WTC11 (cell line): ENCODE measurements at regions not wholly inside any gene's neighbourhood (a gene's known extent, or its start where the extent isn't known, plus 50 kb on each side); places are given as distances from the start of the nearest gene placed in this dataset.

Source experiments
- ATAC-seq: fragments of 200-7000 bp; cut with Tn5 transposase; 2 replicates; pipeline ENCODE4 v1.10.0; 2021; ENCODE audit warnings: mild to moderate bottlenecking, moderate library complexity
- CTCF ChIA-PET: fragments of 300-600 bp; sonication (Branson Sonifier 250); formaldehyde crosslinking; loops from one replicate; lab custom pipeline; 2021; ENCODE audit warnings: antibody characterized with exemption; lab: Charles Lee
- POLR2A ChIA-PET: fragments of 350-600 bp; sonication (Branson Sonifier 250); formaldehyde crosslinking; loops from one replicate; lab custom pipeline; 2021; ENCODE audit warnings: antibody characterized with exemption; lab: Charles Lee
- DNase-seq: peaks from one replicate; pipeline ENCODE4 v3.0.0; 2021; ENCODE audit warnings: low spot score
- H3K27ac Mint-ChIP-seq: 2 replicates; pipeline ENCODE4 v1.8.0; 2021; ENCODE audit warnings: mixed read lengths
- H3K27me3 Mint-ChIP-seq: 2 replicates; pipeline ENCODE4 v1.8.0; 2021; ENCODE audit warnings: low read depth, mild to moderate bottlenecking, moderate library complexity, mixed read lengths
- H3K36me3 Mint-ChIP-seq: 2 replicates; pipeline ENCODE4 v1.8.0; 2021; ENCODE audit warnings: mixed read lengths
- H3K4me1 Mint-ChIP-seq: 2 replicates; pipeline ENCODE4 v1.8.0; 2022; ENCODE audit warnings: mixed read lengths
- H3K4me3 Mint-ChIP-seq: 2 replicates; pipeline ENCODE4 v1.8.0; 2021; ENCODE audit warnings: mild to moderate bottlenecking, moderate library complexity, mixed read lengths
- H3K9me3 Mint-ChIP-seq: 2 replicates; pipeline ENCODE4 v1.8.0; 2021; ENCODE audit warnings: mixed read lengths
- ARID4B ChIP-seq: sonication (generic); formaldehyde crosslinking; IDR thresholded peaks from 2 replicates; pipeline ENCODE4 v1.8.0; 2023; ENCODE audit warnings: missing genetic modification reagents, mild to moderate bottlenecking, borderline replicate concordance
- ATF3 ChIP-seq: sonication (generic); formaldehyde crosslinking; conservative IDR thresholded peaks from 2 replicates; pipeline ENCODE4 v1.8.1; 2022; ENCODE audit warnings: mild to moderate bottlenecking, missing genetic modification reagents
- ATF6 ChIP-seq: sonication (generic); formaldehyde crosslinking; IDR thresholded peaks from 2 replicates; pipeline ENCODE4 v1.8.1; 2023; ENCODE audit warnings: mild to moderate bottlenecking, missing genetic modification reagents
- CBFB ChIP-seq: sonication (generic); formaldehyde crosslinking; IDR thresholded peaks from 2 replicates; pipeline ENCODE4 v1.8.1; 2022; ENCODE audit warnings: mild to moderate bottlenecking, low read depth, missing genetic modification reagents
- CREB1 ChIP-seq: sonication (generic); formaldehyde crosslinking; IDR thresholded peaks from 2 replicates; pipeline ENCODE4 v1.8.0; 2023; ENCODE audit warnings: mild to moderate bottlenecking, missing genetic modification reagents
- E2F4 ChIP-seq: sonication (generic); formaldehyde crosslinking; IDR thresholded peaks from 2 replicates; pipeline ENCODE4 v1.8.1; 2022; ENCODE audit warnings: low read depth, mild to moderate bottlenecking, moderate library complexity, missing genetic modification reagents, borderline replicate concordance
- ELF4 ChIP-seq: sonication (generic); formaldehyde crosslinking; IDR thresholded peaks from 2 replicates; pipeline ENCODE4 v1.8.1; 2022; ENCODE audit warnings: low read depth, mild to moderate bottlenecking, moderate library complexity, missing genetic modification reagents
- ERG ChIP-seq: fragments of 250-450 bp; sonication (Bioruptor Pico); IDR thresholded peaks from 2 replicates; pipeline ENCODE4 v1.8.0; 2021; ENCODE audit warnings: mild to moderate bottlenecking
- ESRRA ChIP-seq: sonication (generic); formaldehyde crosslinking; IDR thresholded peaks from 2 replicates; pipeline ENCODE4 v1.8.1; 2022; ENCODE audit warnings: mild to moderate bottlenecking, missing genetic modification reagents, borderline replicate concordance
- ETV6 ChIP-seq: sonication (generic); formaldehyde crosslinking; IDR thresholded peaks from 2 replicates; pipeline ENCODE4 v1.8.1; 2022; ENCODE audit warnings: mild to moderate bottlenecking, missing genetic modification reagents
- FOXJ3 ChIP-seq: sonication (generic); formaldehyde crosslinking; IDR thresholded peaks from 2 replicates; pipeline ENCODE4 v1.9.0; 2021; ENCODE audit warnings: missing genetic modification reagents, mild to moderate bottlenecking, borderline replicate concordance
- FOXK1 ChIP-seq: sonication (generic); formaldehyde crosslinking; IDR thresholded peaks from 2 replicates; pipeline ENCODE4 v1.8.0; 2022; ENCODE audit warnings: mild to moderate bottlenecking, moderate library complexity, missing genetic modification reagents
- FOXP1 ChIP-seq: sonication (generic); formaldehyde crosslinking; IDR thresholded peaks from 2 replicates; pipeline ENCODE4 v1.8.0; 2022; ENCODE audit warnings: missing genetic modification reagents, mild to moderate bottlenecking, moderate library complexity, borderline replicate concordance
- GABPB1 ChIP-seq: sonication (generic); formaldehyde crosslinking; IDR thresholded peaks from 2 replicates; pipeline ENCODE4 v1.8.1; 2023; ENCODE audit warnings: mild to moderate bottlenecking, missing genetic modification reagents
- GTF2I ChIP-seq: fragments of 250-450 bp; sonication (Bioruptor Pico); conservative IDR thresholded peaks from 2 replicates; pipeline ENCODE4 v1.4.0; 2021; ENCODE audit warnings: mild to moderate bottlenecking
- HMGA2 ChIP-seq: fragments of 250-450 bp; sonication (Bioruptor Pico); IDR thresholded peaks from 2 replicates; pipeline ENCODE4 v1.4.0; 2021; ENCODE audit warnings: mild to moderate bottlenecking, moderate library complexity
- IRF2 ChIP-seq: sonication (generic); formaldehyde crosslinking; IDR thresholded peaks from 2 replicates; pipeline ENCODE4 v1.8.0; 2022; ENCODE audit warnings: low read depth, missing genetic modification reagents, borderline replicate concordance
- JUN ChIP-seq: sonication (generic); formaldehyde crosslinking; IDR thresholded peaks from 2 replicates; pipeline ENCODE4 v1.8.0; 2023; ENCODE audit warnings: mild to moderate bottlenecking, missing genetic modification reagents
- KAT7 ChIP-seq: sonication (generic); formaldehyde crosslinking; IDR thresholded peaks from 2 replicates; pipeline ENCODE4 v1.8.1; 2023; ENCODE audit warnings: missing genetic modification reagents, mild to moderate bottlenecking, borderline replicate concordance
- MAX ChIP-seq: sonication (generic); formaldehyde crosslinking; IDR thresholded peaks from 2 replicates; pipeline ENCODE4 v1.8.0; 2022; ENCODE audit warnings: mild to moderate bottlenecking, missing genetic modification reagents
- MLX ChIP-seq: sonication (generic); formaldehyde crosslinking; IDR thresholded peaks from 2 replicates; pipeline ENCODE4 v1.8.1; 2023; ENCODE audit warnings: mild to moderate bottlenecking, missing genetic modification reagents, moderate library complexity
- NR3C1 ChIP-seq: sonication (generic); formaldehyde crosslinking; conservative IDR thresholded peaks from 2 replicates; pipeline ENCODE4 v1.8.1; 2023; ENCODE audit warnings: low read depth, mild to moderate bottlenecking, missing genetic modification reagents
- SMAD4 ChIP-seq: sonication (generic); formaldehyde crosslinking; IDR thresholded peaks from 2 replicates; pipeline ENCODE4 v1.8.0; 2022; ENCODE audit warnings: mild to moderate bottlenecking, missing genetic modification reagents
- TCF7 ChIP-seq: sonication (generic); formaldehyde crosslinking; IDR thresholded peaks from 2 replicates; pipeline ENCODE4 v1.8.0; 2022; ENCODE audit warnings: mild to moderate bottlenecking, low read depth, missing genetic modification reagents, moderate library complexity
- TEAD1 ChIP-seq: sonication (generic); formaldehyde crosslinking; IDR thresholded peaks from 2 replicates; pipeline ENCODE4 v1.8.0; 2022; ENCODE audit warnings: mild to moderate bottlenecking, missing genetic modification reagents
- TP53 ChIP-seq: sonication (generic); formaldehyde crosslinking; IDR thresholded peaks from 2 replicates; pipeline ENCODE4 v1.8.1; 2023; ENCODE audit warnings: mild to moderate bottlenecking, missing genetic modification reagents
- ZNF219 ChIP-seq: sonication (generic); formaldehyde crosslinking; IDR thresholded peaks from 2 replicates; pipeline ENCODE4 v1.8.0; 2023; ENCODE audit warnings: missing genetic modification reagents, mild to moderate bottlenecking, borderline replicate concordance
- ZNF232 ChIP-seq: sonication (generic); formaldehyde crosslinking; IDR thresholded peaks from 2 replicates; pipeline ENCODE4 v1.8.0; 2022; ENCODE audit warnings: mild to moderate bottlenecking, missing genetic modification reagents

- Mint-ChIP-seq H3K4me3 (no peak overlapping the region), H3K9me3 (no peaks in the 10 kb centered on the region), H3K4me1 (peaks cover 19% of the 10 kb centered on the region), H3K27ac (no peak overlapping the region), H3K27me3 (peaks cover 3% of the 10 kb centered on the region), H3K36me3 (no peaks in the 10 kb centered on the region)
- TF ChIP-seq ZNF232 (CRISPR knock-in tag) (no peak), HMGA2 (CRISPR knock-in tag) (no peak), GTF2I (CRISPR knock-in tag) (no peak), ERG (CRISPR knock-in tag) (no peak), E2F4 (CRISPR knock-in tag) (no peak), CBFB (CRISPR knock-in tag) (no peak), ETV6 (no peak), NR3C1 (CRISPR knock-in tag) (no peak), GABPB1 (no peak), ZNF219 (CRISPR knock-in tag) (no peak), ATF3 (no peak), JUN (CRISPR knock-in tag) (no peak), FOXK1 (no peak), ARID4B (no peak), SMAD4 (CRISPR knock-in tag) (no peak), FOXP1 (CRISPR knock-in tag) (no peak), ESRRA (CRISPR knock-in tag) (no peak), TEAD1 (CRISPR knock-in tag) (no peak), TCF7 (no peak)
- no peak for DNase-seq
- ATAC-seq: no peak
- ChIA-PET CTCF (no interaction called here), POLR2A (no interaction called here)
Observed at GRCh38 chr10:57303566-57303965, 942.5 kb upstream of the ZWINT start.

- ATAC-seq (no peak), DNase-seq (no peak)
- Mint-ChIP-seq H3K4me1 (peaks cover 14% of the 10 kb centered on the region), H3K27ac (no peak overlapping the region), H3K27me3 (no peaks in the 10 kb centered on the region; the same call in 1 of the 2 replicates), H3K4me3 (no peak overlapping the region), H3K9me3 (no peaks in the 10 kb centered on the region), H3K36me3 (no peaks in the 10 kb centered on the region)
- ChIA-PET CTCF (no interaction called here), POLR2A (interaction anchor here (0.7 kb wide), 1 partner anchor 13 kb away, joined by 3 read pairs; no protein-coding TSS in a partner anchor)
- no peak for TF ChIP-seq JUN (CRISPR knock-in tag)
- TF ChIP-seq FOXJ3 (CRISPR knock-in tag): no peak
- no peak for TF ChIP-seq TP53 (CRISPR knock-in tag)
- no peak for TF ChIP-seq KAT7
- TF ChIP-seq CREB1 (CRISPR knock-in tag): no peak
- no peak for TF ChIP-seq CBFB (CRISPR knock-in tag)
- TF ChIP-seq ATF6 (CRISPR knock-in tag): no peak
- TF ChIP-seq IRF2 (CRISPR knock-in tag): no peak
- TF ChIP-seq MAX: no peak
- no peak for TF ChIP-seq MLX (CRISPR knock-in tag)
- TF ChIP-seq ELF4 (CRISPR knock-in tag): no peak
Observed at GRCh38 chr10:57300718-57301117, 939.7 kb upstream of the ZWINT start.
